Endothelial cell of umbilical vein (primary cell): ENCODE measurements at regions not wholly inside any gene's neighbourhood (a gene's known extent, or its start where the extent isn't known, plus 50 kb on each side); places are given as distances from the start of the nearest gene placed in this dataset.

ENCODE experiments used
- BruUV-seq: library from RNA; stranded (reverse); fragments of 400-500 nt; replicated peaks from 2 replicates; lab custom pipeline; 2021; lab: Mats Ljungman, UMichigan
- CTCF ChIA-PET: fragments of 300-600, 350-600 bp; sonication (Branson Sonifier 250); formaldehyde crosslinking; loops from one replicate; lab custom pipeline; 2021; ENCODE audit warnings: antibody characterized with exemption, inconsistent platforms; lab: Charles Lee
- POLR2A ChIA-PET: fragments of 300-600, 350-600 bp; sonication (Branson Sonifier 250); formaldehyde crosslinking; loops from one replicate; lab custom pipeline; 2021; ENCODE audit warnings: antibody characterized with exemption, inconsistent platforms; lab: Charles Lee
- DNase-seq: peaks from one replicate; pipeline ENCODE4 v3.0.0-alpha.2; 2011; ENCODE audit warnings: low read depth, low spot score
- FAIRE-seq: peaks from 2 replicates; lab custom pipeline; 2011; peaks lifted over from hg19 to GRCh38; lab: Jason Lieb, UNC
- H2AFZ ChIP-seq: 2 replicates; pipeline ENCODE4 v1.6.0; 2012; ENCODE audit warnings: low read depth, low read length, control low read depth, inconsistent platforms
- H3K27ac ChIP-seq: 2 replicates; pipeline ENCODE4 v1.5.1; 2011; ENCODE audit warnings: low read depth, mild to moderate bottlenecking, control low read depth, low read length, moderate library complexity; ENCODE audit not compliant: insufficient read depth
- H3K27me3 ChIP-seq, 2 experiments: 2 replicates each; pipeline versions ENCODE4 v1.6.0 to v1.6.1; 2011; ENCODE audit warnings: low read length in 2 of 2, mixed read lengths in 1 of 2; ENCODE audit not compliant: control insufficient read depth in 2 of 2, insufficient read depth in 2 of 2
- H3K36me3 ChIP-seq, 2 experiments: 2 replicates in 1 of 2; 3 replicates in 1 of 2; pipeline ENCODE4 v1.5.1; 2011; ENCODE audit warnings: low read length in 2 of 2, mild to moderate bottlenecking in 1 of 2, moderate library complexity in 1 of 2; ENCODE audit not compliant: control insufficient read depth in 2 of 2, insufficient read depth in 2 of 2; ENCODE audit errors: extremely low read depth in 1 of 2
- H3K4me1 ChIP-seq: 3 replicates; pipeline ENCODE4 v1.5.1; 2011; ENCODE audit warnings: mild to moderate bottlenecking, low read length; ENCODE audit not compliant: control insufficient read depth, insufficient read depth; ENCODE audit errors: extremely low read depth
- H3K4me2 ChIP-seq: 2 replicates; pipeline ENCODE4 v1.6.1; 2011; ENCODE audit warnings: low read length, control low read depth, mixed read lengths; ENCODE audit not compliant: insufficient read depth
- H3K4me3 ChIP-seq, 3 experiments: fragments of 200-600 bp in 1 of 3; sonication (generic), shearing (Covaris generic) in 1 of 3; replicated peaks in 1 of 3; 2 replicates each; pipeline ENCODE4 v1.5.1; 2011 to 2016; ENCODE audit warnings: control low read depth in 3 of 3, low read length in 3 of 3, mild to moderate bottlenecking in 2 of 3, inconsistent platforms in 1 of 3, low read depth in 1 of 3, moderate library complexity in 1 of 3; ENCODE audit not compliant: insufficient read depth in 1 of 3
- H3K79me2 ChIP-seq: 2 replicates; pipeline ENCODE4 v1.6.0; 2012; ENCODE audit warnings: low read length, inconsistent platforms; ENCODE audit not compliant: control insufficient read depth, insufficient read depth
- H3K9ac ChIP-seq: replicated peaks from 2 replicates; pipeline ENCODE3; 2011; ENCODE audit warnings: low read length, control low read depth; ENCODE audit not compliant: insufficient read depth; ENCODE audit errors: extremely low read depth
- H3K9me1 ChIP-seq: replicated peaks from 3 replicates; pipeline ENCODE4 v1.6.0; 2011; ENCODE audit warnings: mild to moderate bottlenecking, low read length; ENCODE audit not compliant: control insufficient read depth, insufficient read depth; ENCODE audit errors: extremely low read depth
- H3K9me3 ChIP-seq: replicated peaks from 2 replicates; pipeline ENCODE4 v1.5.1; 2012; ENCODE audit warnings: low read length, inconsistent platforms; ENCODE audit not compliant: control insufficient read depth, insufficient read depth
- H4K20me1 ChIP-seq: replicated peaks from 2 replicates; pipeline ENCODE3; 2011; ENCODE audit warnings: mild to moderate bottlenecking, low read length; ENCODE audit not compliant: control insufficient read depth, insufficient read depth; ENCODE audit errors: extremely low read depth
- EZH2 ChIP-seq: IDR thresholded peaks from 2 replicates; pipeline ENCODE4 v1.6.1; 2012; ENCODE audit warnings: borderline replicate concordance, low read depth, mild to moderate bottlenecking, moderate library complexity, low read length, inconsistent platforms; ENCODE audit not compliant: severe bottlenecking
- FOS ChIP-seq: IDR thresholded peaks from 2 replicates; pipeline ENCODE4 v1.6.1; 2011; ENCODE audit warnings: mild to moderate bottlenecking, low read length, moderate library complexity, borderline replicate concordance; ENCODE audit not compliant: insufficient read depth
- GATA2 ChIP-seq: IDR thresholded peaks from 2 replicates; pipeline ENCODE4 v1.7.0; 2011; ENCODE audit warnings: low read depth, mild to moderate bottlenecking, moderate library complexity, mixed read lengths, low read length; ENCODE audit not compliant: insufficient read length, insufficient read depth
- JUN ChIP-seq: IDR thresholded peaks from 2 replicates; pipeline ENCODE4 v1.6.1; 2011; ENCODE audit warnings: borderline replicate concordance, low read depth; ENCODE audit not compliant: insufficient read length, insufficient read depth
- MYC ChIP-seq: IDR thresholded peaks from one replicate; pipeline ENCODE4 v1.6.1; 2011; ENCODE audit warnings: mild to moderate bottlenecking, low read depth, low read length
- POLR2A ChIP-seq: IDR thresholded peaks from 2 replicates; pipeline ENCODE4 v1.6.1; 2012; ENCODE audit warnings: low read depth, mild to moderate bottlenecking, control low read depth, low read length
- POLR2AphosphoS5 ChIP-seq: IDR thresholded peaks from 2 replicates; pipeline ENCODE4 v1.6.1; 2012; ENCODE audit warnings: low read depth, mild to moderate bottlenecking, control low read depth, low read length, moderate library complexity; ENCODE audit not compliant: insufficient read depth
- dilution Hi-C: fragments of 300-500 bp; cut with MboI; formaldehyde crosslinking; loops from one replicate; pipeline ENCODE4 v1.15.0; 2019; ENCODE audit warnings: low sequenced_read_pairs; ENCODE audit not compliant: extremely low pct_ligation_motif_present
- intact Hi-C: fragments of 100-400 bp; cut with micrococcal nuclease; formaldehyde crosslinking; loops from one replicate; pipeline ENCODE4 v1.10.0; 2022
- TF ChIP-seq, protein P1 (sequence below): IDR thresholded peaks from 2 replicates; pipeline ENCODE4 v1.6.1; 2011; ENCODE audit not compliant: insufficient read depth, insufficient read length
- TF ChIP-seq, protein P2 (sequence below), 2 donors: IDR thresholded peaks; 1 replicate in 1 of 2; 2 replicates in 1 of 2; pipeline ENCODE4 v1.5.1; 2011; ENCODE audit warnings: low read length in 2 of 2, mild to moderate bottlenecking in 2 of 2, moderate library complexity in 2 of 2, control low read depth in 1 of 2, inconsistent platforms in 1 of 2, low read depth in 1 of 2; ENCODE audit not compliant: insufficient read depth in 1 of 2; ENCODE audit errors: extremely low read depth in 1 of 2

DNA sequence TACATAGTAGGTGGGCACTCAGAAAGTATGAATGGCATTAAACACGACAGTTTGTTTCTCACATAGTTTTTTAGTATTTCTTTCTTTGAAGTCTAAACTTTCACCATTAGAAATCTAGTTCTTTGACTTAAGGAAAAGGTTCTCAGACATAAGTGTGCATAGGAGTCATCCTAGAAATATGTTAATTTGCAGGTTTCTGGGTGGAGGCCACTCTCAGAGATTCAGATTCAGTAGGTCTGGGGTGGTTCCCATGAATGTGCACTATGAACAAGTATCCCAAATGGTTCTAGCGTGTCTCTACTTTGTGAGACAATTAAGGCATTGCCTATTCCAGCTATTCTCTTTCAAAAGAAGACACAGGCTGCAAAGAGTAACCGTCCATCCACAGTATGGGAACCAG is 119.3 kb downstream of the NGF start:
- Histone ChIP-seq H3K4me3 (no peak overlapping the region), H3K9me1 (no peaks in the 10 kb centered on the region), H3K9ac (no peak overlapping the region), H4K20me1 (no peaks in the 10 kb centered on the region), H3K79me2 (no peaks in the 10 kb centered on the region), H3K27me3 (peaks cover 0 to 7% of the 10 kb centered on the region in 2 experiments), H3K4me1 (no peaks in the 10 kb centered on the region), H3K4me2 (no peak overlapping the region), H3K27ac (no peak overlapping the region), H2AFZ (no peak overlapping the region), H3K36me3 (no peaks in the 10 kb centered on the region), H3K9me3 (no peaks in the 10 kb centered on the region)
- DNase-seq: no peak
- TF ChIP-seq POLR2AphosphoS5 (no peak), FOS (no peak), GATA2 (no peak), POLR2A (no peak), EZH2 (no peak), JUN (no peak), MYC (no peak)
- TF ChIP-seq, protein P1, sequence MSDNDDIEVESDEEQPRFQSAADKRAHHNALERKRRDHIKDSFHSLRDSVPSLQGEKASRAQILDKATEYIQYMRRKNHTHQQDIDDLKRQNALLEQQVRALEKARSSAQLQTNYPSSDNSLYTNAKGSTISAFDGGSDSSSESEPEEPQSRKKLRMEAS: no peak
- TF ChIP-seq, protein P2, sequence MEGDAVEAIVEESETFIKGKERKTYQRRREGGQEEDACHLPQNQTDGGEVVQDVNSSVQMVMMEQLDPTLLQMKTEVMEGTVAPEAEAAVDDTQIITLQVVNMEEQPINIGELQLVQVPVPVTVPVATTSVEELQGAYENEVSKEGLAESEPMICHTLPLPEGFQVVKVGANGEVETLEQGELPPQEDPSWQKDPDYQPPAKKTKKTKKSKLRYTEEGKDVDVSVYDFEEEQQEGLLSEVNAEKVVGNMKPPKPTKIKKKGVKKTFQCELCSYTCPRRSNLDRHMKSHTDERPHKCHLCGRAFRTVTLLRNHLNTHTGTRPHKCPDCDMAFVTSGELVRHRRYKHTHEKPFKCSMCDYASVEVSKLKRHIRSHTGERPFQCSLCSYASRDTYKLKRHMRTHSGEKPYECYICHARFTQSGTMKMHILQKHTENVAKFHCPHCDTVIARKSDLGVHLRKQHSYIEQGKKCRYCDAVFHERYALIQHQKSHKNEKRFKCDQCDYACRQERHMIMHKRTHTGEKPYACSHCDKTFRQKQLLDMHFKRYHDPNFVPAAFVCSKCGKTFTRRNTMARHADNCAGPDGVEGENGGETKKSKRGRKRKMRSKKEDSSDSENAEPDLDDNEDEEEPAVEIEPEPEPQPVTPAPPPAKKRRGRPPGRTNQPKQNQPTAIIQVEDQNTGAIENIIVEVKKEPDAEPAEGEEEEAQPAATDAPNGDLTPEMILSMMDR (IDR thresholded peaks at IDR 0.05; ENCODE audit: extremely low read depth in 1 of 2, insufficient read depth in 1 of 2, low read depth in 1 of 2, low read length in 2 of 2): no peak
- CTCF ChIA-PET: no interaction called here
- no peak for FAIRE-seq
- dilution Hi-C loops (no loop called here), intact Hi-C loops (no loop called here)
- BruUV-seq: no TSS peak
- POLR2A ChIA-PET: no interaction called here
